ENCODE measurements at regions not wholly inside any gene's neighbourhood (a gene's known extent, or its start where the extent isn't known, plus 50 kb on each side); places are given as distances from the start of the nearest gene placed in this dataset.

DNA sequence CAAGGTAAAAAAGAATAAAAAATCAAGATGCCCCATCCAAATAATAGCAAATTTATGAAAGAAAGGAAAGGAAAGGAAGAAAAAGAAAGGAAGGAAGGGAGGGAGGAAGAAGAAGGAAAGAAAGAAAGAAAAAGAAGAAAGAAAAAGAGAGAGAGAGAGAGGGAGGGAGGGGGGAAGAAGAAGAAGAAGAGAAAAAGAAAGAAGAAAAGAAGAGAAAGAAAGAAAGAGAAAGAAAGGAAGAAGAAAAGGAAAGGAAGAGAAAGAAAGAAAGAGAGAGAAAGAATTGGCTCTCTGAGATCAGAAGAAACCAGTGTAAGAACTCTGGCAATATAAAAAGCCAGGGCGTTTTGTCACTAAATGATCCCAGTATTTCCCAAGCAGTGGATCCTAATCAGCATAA, 401.7 kb downstream of the EPHA7 start:
- TF ChIP-seq GATA2 (IDR thresholded peaks at IDR 0.05; ENCODE audit: low read depth, low read length) (no peak), GATA3 (IDR thresholded peaks at IDR 0.05; ENCODE audit: low read depth, low read length) (no peak)
